Muscle layer of colon (tissue), 2 donors: ENCODE measurements at regions not wholly inside any gene's neighbourhood (a gene's known extent, or its start where the extent isn't known, plus 50 kb on each side); places are given as distances from the start of the nearest gene placed in this dataset.

Source experiments
- H3K27ac ChIP-seq: one replicate; pipeline ENCODE4 v1.7.0; 2013; ENCODE audit warnings: low read depth, mild to moderate bottlenecking, low read length, moderate library complexity
- H3K27me3 ChIP-seq, 2 donors: one replicate each; pipeline ENCODE4 v1.7.0; 2013; ENCODE audit warnings: low read length in 2 of 2, mild to moderate bottlenecking in 2 of 2; ENCODE audit not compliant: insufficient read depth in 2 of 2, control insufficient read depth in 1 of 2
- H3K36me3 ChIP-seq: one replicate; pipeline ENCODE4 v1.7.0; 2013; ENCODE audit warnings: mild to moderate bottlenecking, low read length; ENCODE audit not compliant: insufficient read depth
- H3K4me1 ChIP-seq: one replicate; pipeline ENCODE4 v1.7.0; 2013; ENCODE audit warnings: mild to moderate bottlenecking, low read length; ENCODE audit not compliant: insufficient read depth
- H3K4me3 ChIP-seq, 2 donors: one replicate each; pipeline ENCODE4 v1.7.0; 2013; ENCODE audit warnings: low read length in 2 of 2, low read depth in 1 of 2, mild to moderate bottlenecking in 1 of 2, moderate library complexity in 1 of 2
- H3K9ac ChIP-seq: one replicate; pipeline ENCODE4 v1.7.0; 2013; ENCODE audit warnings: low read length
- H3K9me3 ChIP-seq: one replicate; pipeline ENCODE4 v1.7.0; 2013; ENCODE audit warnings: mild to moderate bottlenecking, low read length
- donor health status: abdominal sarcoma.
- donor health status: Adenocarcinoma of cecum.

DNA sequence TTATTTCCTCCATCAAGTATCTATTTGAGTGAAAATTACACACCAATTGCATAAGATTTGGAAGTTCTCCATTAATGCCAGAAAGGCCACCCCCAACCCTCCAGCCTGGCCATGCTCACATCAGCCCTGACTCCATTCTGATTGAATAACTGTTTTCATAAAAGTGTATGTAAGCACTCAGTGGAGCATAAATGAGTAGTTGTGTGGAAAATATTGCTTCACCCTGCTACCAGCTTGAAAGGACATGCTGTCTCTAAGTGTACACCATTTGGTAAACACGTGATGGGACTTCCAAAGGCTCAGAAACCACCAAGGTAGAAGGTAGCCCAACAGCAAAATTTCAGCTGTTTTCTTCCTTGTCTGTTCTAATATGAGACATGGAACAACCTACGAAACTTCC is 393.8 kb downstream of the ZNF385D start:
- Histone ChIP-seq H3K27me3 (no peaks in the 10 kb centered on the region), H3K4me1 (no peaks in the 10 kb centered on the region), H3K9me3 (no peaks in the 10 kb centered on the region), H3K27ac (no peak overlapping the region), H3K9ac (no peak overlapping the region), H3K36me3 (no peaks in the 10 kb centered on the region), H3K4me3 (no peak overlapping the region)

GRCh38 chr3:21356402-21356801 is 394.6 kb downstream of the ZNF385D start:
- no peak overlapping the region for H3K9ac ChIP-seq
- no peaks in the 10 kb centered on the region for H3K9me3 ChIP-seq
- H3K4me1 ChIP-seq, result no peaks in the 10 kb centered on the region
- no peaks in the 10 kb centered on the region for H3K27me3 ChIP-seq
- H3K36me3 ChIP-seq, result no peaks in the 10 kb centered on the region
- no peak overlapping the region for H3K27ac ChIP-seq
- H3K4me3 ChIP-seq, result no peak overlapping the region

GRCh38 chr3:21345382-21345976 is 405.5 kb downstream of the ZNF385D start:
- no peaks in the 10 kb centered on the region for H3K4me1 ChIP-seq
- no peaks in the 10 kb centered on the region for H3K36me3 ChIP-seq
- H3K27me3 ChIP-seq, result no peaks in the 10 kb centered on the region
- H3K9ac ChIP-seq, result no peak overlapping the region
- H3K4me3 ChIP-seq, result no peak overlapping the region
- H3K27ac ChIP-seq, result no peak overlapping the region
- H3K9me3 ChIP-seq, result no peaks in the 10 kb centered on the region

DNA sequence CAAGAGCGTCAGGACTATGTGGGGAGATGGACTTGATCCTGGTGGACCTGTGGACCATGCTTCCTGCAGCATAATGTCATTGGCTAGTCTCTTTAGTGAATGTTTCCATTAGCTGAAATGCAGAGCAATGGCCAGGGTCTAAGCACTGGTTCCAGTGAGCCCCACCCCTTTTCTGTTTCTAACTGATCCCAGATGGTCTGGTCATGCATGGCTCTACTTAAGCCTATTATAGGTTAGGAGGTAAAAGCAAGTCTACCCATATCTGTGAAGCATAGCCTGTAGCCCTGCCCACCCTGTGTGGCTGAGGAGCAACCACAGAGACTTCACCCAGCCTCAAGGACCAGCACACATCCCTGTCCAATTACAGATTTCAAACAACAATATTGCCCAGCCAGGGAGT is 419.2 kb downstream of the ZNF385D start:
- Histone ChIP-seq H3K9ac (no peak overlapping the region), H3K27me3 (no peaks in the 10 kb centered on the region), H3K36me3 (no peaks in the 10 kb centered on the region), H3K9me3 (no peaks in the 10 kb centered on the region), H3K4me3 (no peak overlapping the region), H3K27ac (no peak overlapping the region), H3K4me1 (no peaks in the 10 kb centered on the region)

- H3K4me1 ChIP-seq, result no peaks in the 10 kb centered on the region
- H3K9ac ChIP-seq, result no peak overlapping the region
- H3K27me3 ChIP-seq, result no peaks in the 10 kb centered on the region
- H3K9me3 ChIP-seq, result no peaks in the 10 kb centered on the region
- H3K27ac ChIP-seq, result no peak overlapping the region
- no peaks in the 10 kb centered on the region for H3K36me3 ChIP-seq
- no peak overlapping the region for H3K4me3 ChIP-seq
Measured at GRCh38 chr3:21331321-21331720, 419.7 kb downstream of the ZNF385D start.

- no peaks in the 10 kb centered on the region for H3K36me3 ChIP-seq
- H3K4me3 ChIP-seq, result no peak overlapping the region
- H3K27me3 ChIP-seq, result no peaks in the 10 kb centered on the region
- H3K4me1 ChIP-seq, result no peaks in the 10 kb centered on the region
- H3K27ac ChIP-seq, result no peak overlapping the region
- no peaks in the 10 kb centered on the region for H3K9me3 ChIP-seq
- H3K9ac ChIP-seq, result no peak overlapping the region
Measured at GRCh38 chr3:21330293-21330692, 420.7 kb downstream of the ZNF385D start.

DNA sequence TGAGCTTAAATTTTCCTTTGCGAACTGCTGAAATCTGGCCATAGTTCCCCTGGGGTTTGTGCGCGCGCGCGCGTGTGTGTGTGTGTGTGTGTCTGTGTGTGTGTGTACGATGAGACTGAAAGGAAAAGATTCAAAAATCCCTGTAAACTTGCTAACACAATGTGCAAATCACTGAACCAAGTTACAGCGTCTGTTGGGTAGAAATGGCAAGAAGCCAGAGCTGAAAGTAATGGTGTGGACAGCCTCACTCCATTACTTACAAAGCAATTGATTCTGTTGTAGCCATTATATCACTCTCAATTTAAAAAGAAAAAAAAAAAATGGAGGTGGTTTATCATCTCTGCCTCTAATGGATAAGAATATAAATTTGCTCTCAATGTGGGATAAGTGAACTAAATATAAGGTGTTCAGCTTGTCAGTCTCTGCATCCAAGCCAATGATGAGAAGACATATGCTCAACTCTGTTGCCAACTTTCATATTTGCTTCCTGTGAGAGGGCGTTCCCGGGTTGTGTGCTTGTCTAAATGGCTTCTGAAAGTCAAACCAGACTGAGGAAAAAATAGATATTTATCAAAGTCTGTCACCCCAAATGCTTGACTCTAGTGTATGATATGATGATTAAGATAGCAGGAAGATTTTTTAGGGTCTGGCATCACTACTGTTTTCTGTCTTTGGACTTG is 422.2 kb downstream of the ZNF385D start:
- no peaks in the 10 kb centered on the region for H3K4me1 ChIP-seq
- H3K27ac ChIP-seq, result no peak overlapping the region
- H3K27me3 ChIP-seq, result no peaks in the 10 kb centered on the region
- H3K4me3 ChIP-seq, result no peak overlapping the region
- no peaks in the 10 kb centered on the region for H3K9me3 ChIP-seq
- H3K9ac ChIP-seq, result no peak overlapping the region
- no peaks in the 10 kb centered on the region for H3K36me3 ChIP-seq

DNA sequence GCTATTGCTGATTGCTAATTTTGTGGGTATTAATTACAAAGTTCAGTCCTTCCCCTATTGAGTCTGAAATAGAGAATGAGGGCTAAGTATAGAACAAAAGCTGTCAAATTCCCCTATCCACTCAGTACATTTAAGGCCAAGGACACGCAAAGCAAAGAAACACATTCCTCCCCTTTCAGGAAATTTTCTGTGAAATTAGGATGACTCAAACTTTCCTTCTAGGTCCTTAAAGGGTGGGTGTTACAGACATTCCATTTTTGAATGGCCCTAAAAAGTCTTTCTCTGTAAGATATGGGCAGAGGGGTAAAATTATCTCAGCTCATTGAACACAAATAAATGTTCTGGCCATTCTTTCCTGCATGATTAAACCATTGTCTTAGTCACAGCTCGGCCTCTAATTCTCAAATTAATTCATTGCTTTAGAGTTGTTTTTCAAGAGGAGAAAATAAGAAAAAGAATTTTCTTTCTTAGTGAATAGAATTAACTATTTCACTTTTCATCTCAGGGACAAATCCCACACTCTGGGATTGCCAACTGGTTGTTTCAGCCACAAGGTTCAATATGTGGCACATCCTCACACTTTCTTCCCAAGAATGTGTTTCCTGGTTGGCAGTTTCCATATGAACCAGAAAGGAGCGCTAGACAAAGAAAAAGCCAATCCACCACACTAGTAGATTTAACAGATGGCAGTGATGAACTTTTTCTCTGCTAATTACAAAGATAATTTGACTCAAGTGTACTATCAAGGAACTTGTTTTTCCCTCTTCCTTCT is 424.1 kb downstream of the ZNF385D start:
- Histone ChIP-seq H3K27me3 (no peaks in the 10 kb centered on the region), H3K36me3 (no peaks in the 10 kb centered on the region), H3K9ac (no peak overlapping the region), H3K27ac (no peak overlapping the region), H3K4me3 (no peak overlapping the region), H3K9me3 (no peaks in the 10 kb centered on the region), H3K4me1 (no peaks in the 10 kb centered on the region)

- Histone ChIP-seq H3K27me3 (no peaks in the 10 kb centered on the region), H3K27ac (no peak overlapping the region), H3K4me3 (no peak overlapping the region), H3K36me3 (no peaks in the 10 kb centered on the region), H3K4me1 (no peaks in the 10 kb centered on the region), H3K9ac (no peak overlapping the region), H3K9me3 (no peaks in the 10 kb centered on the region)
Measured at GRCh38 chr3:21314688-21315087, 436.3 kb downstream of the ZNF385D start.

DNA sequence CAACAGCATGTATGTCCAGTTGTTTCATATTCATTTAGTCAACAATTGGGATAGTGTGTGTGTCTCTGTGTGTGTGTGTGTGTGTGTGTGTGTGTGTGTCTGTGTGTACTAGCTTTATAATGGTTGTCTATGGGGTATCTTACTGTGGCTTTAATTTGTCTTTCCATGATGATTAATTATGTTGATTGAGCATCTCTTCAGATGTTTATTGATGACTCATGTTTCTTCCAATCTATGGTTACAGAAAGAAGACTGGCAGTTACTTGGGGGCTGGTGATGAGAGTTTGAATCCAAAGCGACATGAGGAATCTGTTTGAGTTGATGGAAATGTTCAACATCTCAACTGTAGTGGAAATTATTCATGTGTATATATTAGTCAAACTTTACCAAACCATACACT is 440.1 kb downstream of the ZNF385D start:
- no peaks in the 10 kb centered on the region for H3K4me1 ChIP-seq
- H3K9me3 ChIP-seq, result no peaks in the 10 kb centered on the region

DNA sequence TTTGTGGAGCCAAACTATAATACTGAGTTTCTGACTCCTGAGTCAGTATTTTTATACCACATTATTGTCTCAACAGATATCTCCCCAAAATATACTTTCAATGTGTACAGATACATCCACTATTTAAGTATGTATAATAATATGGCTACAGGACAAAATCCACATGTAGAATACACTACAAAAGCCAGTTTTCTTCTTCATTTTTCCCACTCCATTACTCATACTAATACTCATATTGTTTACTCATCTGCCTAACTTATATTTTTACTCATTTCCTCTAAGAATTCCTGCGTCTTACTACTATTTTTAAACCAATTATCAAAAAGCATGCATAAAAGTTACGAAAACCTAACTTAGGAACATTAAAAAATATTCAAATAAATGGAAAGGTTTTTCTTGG is 440.8 kb downstream of the ZNF385D start:
- H3K4me1 ChIP-seq, result no peaks in the 10 kb centered on the region
- no peaks in the 10 kb centered on the region for H3K27me3 ChIP-seq
- no peaks in the 10 kb centered on the region for H3K9me3 ChIP-seq
- H3K36me3 ChIP-seq, result no peaks in the 10 kb centered on the region
- no peak overlapping the region for H3K4me3 ChIP-seq
- H3K27ac ChIP-seq, result no peak overlapping the region
- no peak overlapping the region for H3K9ac ChIP-seq

More for the DNA sequence above, 440.1 kb downstream of the ZNF385D start:
- Histone ChIP-seq H3K27me3 (no peaks in the 10 kb centered on the region), H3K4me3 (no peak overlapping the region), H3K36me3 (no peaks in the 10 kb centered on the region), H3K9ac (no peak overlapping the region), H3K27ac (no peak overlapping the region)
